Omental fat pad (tissue), 3 donors: ENCODE measurements at regions not wholly inside any gene's neighbourhood (a gene's known extent, or its start where the extent isn't known, plus 50 kb on each side); places are given as distances from the start of the nearest gene placed in this dataset.

Experiments used
- ATAC-seq: fragments of 150-250 bp; one replicate; pipeline ENCODE4 v1.9.1; 2016; ENCODE audit warnings: mild to moderate bottlenecking, moderate library complexity; ENCODE audit not compliant: low FRiP score
- DNase-seq: peaks from one replicate; pipeline ENCODE4 v3.0.0-alpha.2; 2019; ENCODE audit warnings: low spot score
- CTCF ChIP-seq, 3 donors: fragments of 450-650 bp; IDR thresholded peaks; one replicate each; pipeline ENCODE4 v1.5.1; 2016 to 2017; ENCODE audit warnings: antibody characterized with exemption in 3 of 3, mild to moderate bottlenecking in 3 of 3, moderate library complexity in 2 of 3

GRCh38 chr4:115366390-115366789 lies 253.0 kb upstream of the NDST4 start:
- TF ChIP-seq CTCF (IDR thresholded peaks at IDR 0.05) = no peak
- DNase-seq (no peak), ATAC-seq (no peak)

- TF ChIP-seq CTCF (IDR thresholded peaks at IDR 0.05) = no peak
- ATAC-seq (no peak), DNase-seq (no peak)
Measured at GRCh38 chr4:115365185-115365584, 251.8 kb upstream of the NDST4 start.

- ATAC-seq = no peak
- TF ChIP-seq CTCF (IDR thresholded peaks at IDR 0.05) = no peak
- no peak for DNase-seq
Measured at GRCh38 chr4:115361781-115362180, 248.4 kb upstream of the NDST4 start.

- ATAC-seq = no peak
- no peak for TF ChIP-seq CTCF (IDR thresholded peaks at IDR 0.05)
Measured at GRCh38 chr4:115360431-115360830, 247.0 kb upstream of the NDST4 start.

GRCh38 chr4:115357776-115358175 lies 244.4 kb upstream of the NDST4 start:
- no peak for TF ChIP-seq CTCF (IDR thresholded peaks at IDR 0.05)
- DNase-seq = no peak

More at GRCh38 chr4:115360431-115360830, 247.0 kb upstream of the NDST4 start:
- DNase-seq = no peak

GRCh38 chr4:115356176-115356575 lies 242.8 kb upstream of the NDST4 start:
- ATAC-seq = no peak
- DNase-seq = no peak
- TF ChIP-seq CTCF (IDR thresholded peaks at IDR 0.05) = no peak

More at GRCh38 chr4:115357776-115358175, 244.4 kb upstream of the NDST4 start:
- no peak for ATAC-seq

- TF ChIP-seq CTCF (IDR thresholded peaks at IDR 0.05) = no peak
- no peak for ATAC-seq
Measured at GRCh38 chr4:115355329-115355728, 241.9 kb upstream of the NDST4 start.

More at GRCh38 chr4:115355329-115355728, 241.9 kb upstream of the NDST4 start:
- DNase-seq = no peak
